IMR-90 (cell line): ENCODE measurements at regions not wholly inside any gene's neighbourhood (a gene's known extent, or its start where the extent isn't known, plus 50 kb on each side); places are given as distances from the start of the nearest gene placed in this dataset.

Source experiments
- ATAC-seq: fragments of 200-7000 bp; cut with Tn5 transposase; 2 replicates; pipeline ENCODE4 v1.9.1; 2020; ENCODE audit warnings: low read depth, mild to moderate bottlenecking, moderate library complexity
- BruUV-seq: library from RNA; stranded (reverse); fragments of 400-500 nt; replicated peaks from 2 replicates; lab custom pipeline; 2021; lab: Mats Ljungman, UMichigan
- CTCF ChIA-PET: fragments of 300-600 bp; formaldehyde crosslinking; extraction: SDS; loops from one replicate; lab custom pipeline; 2021; ENCODE audit warnings: antibody characterized with exemption; lab: Yijun Ruan, JAX
- POLR2A ChIA-PET: fragments of 300-600 bp; sonication (Branson Sonifier 250); formaldehyde crosslinking; loops from one replicate; lab custom pipeline; 2022; ENCODE audit warnings: antibody characterized with exemption; ENCODE audit not compliant: unreplicated experiment; lab: Charles Lee
- DNase-seq: peaks from one replicate; pipeline ENCODE4 v3.0.0; 2013
- H2AFZ ChIP-seq: replicated peaks from 2 replicates; pipeline ENCODE3; 2013; ENCODE audit warnings: low read length, mild to moderate bottlenecking; ENCODE audit not compliant: poor library complexity
- H2AK5ac ChIP-seq: 2 replicates; pipeline ENCODE4 v1.6.1; 2013; ENCODE audit warnings: low read depth, low read length, inconsistent platforms
- H2AK9ac ChIP-seq: replicated peaks from 2 replicates; pipeline ENCODE3; 2013; ENCODE audit warnings: mild to moderate bottlenecking, low read depth, low read length, moderate library complexity; ENCODE audit not compliant: poor library complexity
- H2BK120ac ChIP-seq: 2 replicates; pipeline ENCODE4 v1.6.1; 2013; ENCODE audit warnings: low read depth, low read length, inconsistent platforms
- H2BK15ac ChIP-seq: 3 replicates; pipeline ENCODE4 v1.6.1; 2013; ENCODE audit warnings: low read depth, low read length, inconsistent platforms
- H2BK20ac ChIP-seq: 2 replicates; pipeline ENCODE4 v1.6.1; 2013; ENCODE audit warnings: low read depth, mild to moderate bottlenecking, inconsistent platforms, low read length, moderate library complexity
- H2BK5ac ChIP-seq: 2 replicates; pipeline ENCODE4 v1.6.1; 2013; ENCODE audit warnings: mild to moderate bottlenecking, low read depth, low read length, inconsistent platforms; ENCODE audit not compliant: poor library complexity, severe bottlenecking
- H3K14ac ChIP-seq: replicated peaks from 2 replicates; pipeline ENCODE4 v1.6.1; 2013; ENCODE audit warnings: low read depth, low read length, inconsistent platforms
- H3K18ac ChIP-seq: 2 replicates; pipeline ENCODE4 v1.6.1; 2013; ENCODE audit warnings: low read depth, low read length, control low read depth
- H3K23ac ChIP-seq: 2 replicates; pipeline ENCODE4 v1.6.1; 2013; ENCODE audit warnings: low read depth, low read length, inconsistent platforms
- H3K27ac ChIP-seq: 2 replicates; pipeline ENCODE4 v1.5.1; 2013; ENCODE audit warnings: mild to moderate bottlenecking, control low read depth, low read length; ENCODE audit not compliant: insufficient read depth
- H3K27me3 ChIP-seq: 2 replicates; pipeline ENCODE4 v1.6.1; 2013; ENCODE audit warnings: low read length; ENCODE audit not compliant: control insufficient read depth, insufficient read depth
- H3K36me3 ChIP-seq: 2 replicates; pipeline ENCODE4 v1.6.1; 2013; ENCODE audit warnings: low read length, mixed read lengths; ENCODE audit not compliant: control insufficient read depth, insufficient read depth
- H3K4ac ChIP-seq: 2 replicates; pipeline ENCODE4 v1.6.1; 2013; ENCODE audit warnings: low read depth, low read length, inconsistent platforms
- H3K4me1 ChIP-seq: 2 replicates; pipeline ENCODE4 v1.6.1; 2013; ENCODE audit warnings: low read length, mixed read lengths; ENCODE audit not compliant: control insufficient read depth, insufficient read depth
- H3K4me2 ChIP-seq: 2 replicates; pipeline ENCODE4 v1.6.1; 2013; ENCODE audit warnings: low read depth, mild to moderate bottlenecking, control low read depth, low read length, moderate library complexity
- H3K4me3 ChIP-seq: 2 replicates; pipeline ENCODE4 v1.5.1; 2013; ENCODE audit warnings: low read depth, mild to moderate bottlenecking, control low read depth, low read length, moderate library complexity; ENCODE audit not compliant: insufficient read depth
- H3K56ac ChIP-seq: 2 replicates; pipeline ENCODE4 v1.6.1; 2013; ENCODE audit warnings: low read length, inconsistent platforms; ENCODE audit not compliant: insufficient read depth; ENCODE audit errors: extremely low read depth
- H3K79me1 ChIP-seq, 2 experiments: 2 replicates each; pipeline ENCODE4 v1.6.1; 2013; ENCODE audit warnings: low read length in 2 of 2, inconsistent platforms in 1 of 2, low read depth in 1 of 2
- H3K9ac ChIP-seq: 2 replicates; pipeline ENCODE4 v1.6.1; 2013; ENCODE audit warnings: low read depth, low read length, control low read depth
- H3K9me1 ChIP-seq: 2 replicates; pipeline ENCODE4 v1.6.1; 2013; ENCODE audit warnings: low read length, inconsistent platforms; ENCODE audit not compliant: insufficient read depth
- H3K9me3 ChIP-seq: 2 replicates; pipeline ENCODE4 v1.6.1; 2013; ENCODE audit warnings: low read length; ENCODE audit not compliant: control insufficient read depth, insufficient read depth
- H4K20me1 ChIP-seq: 2 replicates; pipeline ENCODE4 v1.6.1; 2013; ENCODE audit warnings: low read length, inconsistent platforms; ENCODE audit not compliant: insufficient read depth
- H4K5ac ChIP-seq: 2 replicates; pipeline ENCODE4 v1.6.1; 2013; ENCODE audit warnings: mild to moderate bottlenecking, low read depth, low read length, control low read depth
- H4K8ac ChIP-seq, 2 experiments: 2 replicates each; pipeline ENCODE4 v1.6.1; 2013; ENCODE audit warnings: low read depth in 2 of 2, low read length in 2 of 2, control low read depth in 1 of 2, inconsistent platforms in 1 of 2
- H4K91ac ChIP-seq: 2 replicates; pipeline ENCODE4 v1.6.1; 2013; ENCODE audit warnings: low read depth, low read length, inconsistent platforms; ENCODE audit not compliant: insufficient read depth
- BHLHE40 ChIP-seq: fragments of 150-350 bp; IDR thresholded peaks from 2 replicates; pipeline ENCODE4 v1.6.1; 2016; ENCODE audit warnings: mild to moderate bottlenecking, low read depth, low read length
- CEBPB ChIP-seq: IDR thresholded peaks from 2 replicates; pipeline ENCODE4 v1.6.1; 2012; ENCODE audit warnings: low read depth, low read length, improper control_type of control experiment
- CHD1 ChIP-seq: IDR thresholded peaks from 2 replicates; pipeline ENCODE4 v1.6.1; 2012; ENCODE audit warnings: low read depth, low read length, improper control_type of control experiment
- CTCF ChIP-seq: conservative IDR thresholded peaks from 2 replicates; pipeline ENCODE4 v1.5.1; 2012; ENCODE audit warnings: mild to moderate bottlenecking, low read depth, low read length, improper control_type of control experiment
- ELK1 ChIP-seq: fragments of 150-350 bp; IDR thresholded peaks from 2 replicates; pipeline ENCODE4 v1.6.1; 2016; ENCODE audit warnings: low read depth, mild to moderate bottlenecking, low read length, moderate library complexity, borderline replicate concordance
- FOS ChIP-seq: fragments of 150-350 bp; IDR thresholded peaks from 2 replicates; pipeline ENCODE4 v1.6.1; 2016; ENCODE audit warnings: low read depth, low read length
- MAFK ChIP-seq: IDR thresholded peaks from 2 replicates; pipeline ENCODE4 v1.6.1; 2012; ENCODE audit warnings: low read depth, low read length, improper control_type of control experiment
- MAZ ChIP-seq: IDR thresholded peaks from 2 replicates; pipeline ENCODE4 v1.6.1; 2012; ENCODE audit warnings: low read depth, mild to moderate bottlenecking, low read length, improper control_type of control experiment, moderate library complexity, borderline replicate concordance
- MXI1 ChIP-seq: IDR thresholded peaks from 2 replicates; pipeline ENCODE4 v1.6.1; 2012; ENCODE audit warnings: low read depth, mild to moderate bottlenecking, low read length, moderate library complexity, borderline replicate concordance
- NFE2L2 ChIP-seq: fragments of 150-350 bp; IDR thresholded peaks from 2 replicates; pipeline ENCODE4 v1.6.1; 2016; ENCODE audit warnings: low read depth, mild to moderate bottlenecking, low read length
- POLR2A ChIP-seq: IDR thresholded peaks from 2 replicates; pipeline ENCODE4 v1.6.1; 2012; ENCODE audit warnings: mild to moderate bottlenecking, low read depth, low read length
- RAD21 ChIP-seq: IDR thresholded peaks from 2 replicates; pipeline ENCODE4 v1.6.1; 2012; ENCODE audit warnings: low read length, improper control_type of control experiment
- RCOR1 ChIP-seq: IDR thresholded peaks from 2 replicates; pipeline ENCODE4 v1.6.1; 2012; ENCODE audit warnings: mild to moderate bottlenecking, low read length, improper control_type of control experiment; ENCODE audit not compliant: insufficient replicate concordance
- RFX5 ChIP-seq: IDR thresholded peaks from 2 replicates; pipeline ENCODE4 v1.8.0; 2012; ENCODE audit warnings: low read depth, mild to moderate bottlenecking, low read length, moderate library complexity
- SMC3 ChIP-seq: fragments of 150-350 bp; IDR thresholded peaks from 2 replicates; pipeline ENCODE4 v1.6.1; 2016; ENCODE audit warnings: low read depth, mild to moderate bottlenecking, antibody characterized with exemption, low read length, moderate library complexity
- USF2 ChIP-seq: fragments of 150-350 bp; IDR thresholded peaks from 2 replicates; pipeline ENCODE4 v1.6.1; 2017; ENCODE audit warnings: mild to moderate bottlenecking, antibody characterized with exemption, low read length, low read depth
- WGBS, 2 experiments: methylation state at CpG; one replicate each; pipeline versions ENCODE4 v1.1.5 to v1.1.7; 2013; ENCODE audit warnings: missing lambda C conversion rate in 2 of 2; ENCODE audit not compliant: insufficient read length in 1 of 2; ENCODE audit errors: extremely low coverage in 2 of 2; 5-methylcytosine and 5-hydroxymethylcytosine counted together
- dilution Hi-C: fragments of 300-500 bp; cut with HindIII; formaldehyde crosslinking; loops from one replicate; pipeline ENCODE4 v1.14.3; 2018; ENCODE audit warnings: low sequenced_read_pairs; ENCODE audit not compliant: unreplicated experiment
- in situ Hi-C: fragments of 300-500 bp; cut with MboI; formaldehyde crosslinking; loops from 3 replicates; pipeline ENCODE4 v1.14.3; 2019; ENCODE audit warnings: low sequenced_read_pairs, inconsistent platforms, mixed read lengths
- intact Hi-C: fragments of 100-400 bp; cut with micrococcal nuclease; formaldehyde crosslinking; loops from 2 replicates; pipeline ENCODE4 v1.10.0; 2022

- ATAC-seq: no peak
- no peak overlapping the region for H3K27ac ChIP-seq
- no TSS peak for BruUV-seq
- no peak overlapping the region for H2AK5ac ChIP-seq
- dilution Hi-C loops (no loop called here), intact Hi-C loops (no loop called here), in situ Hi-C loops (no loop called here)
- WGBS, 2 experiments: no CpG with 5 or more reads among the region's 1 CpG
- H3K36me3 ChIP-seq: no peaks in the 10 kb centered on the region
- H4K5ac ChIP-seq: no peak overlapping the region
- no peak overlapping the region for H3K4ac ChIP-seq
- H3K9me3 ChIP-seq: peaks cover 4% of the 10 kb centered on the region; the same call in 1 of the 2 replicates
- H3K18ac ChIP-seq: no peak overlapping the region
- ChIA-PET CTCF (interaction anchor here (0.6 kb wide), 1 partner anchor 68 kb away, joined by 3 read pairs; no protein-coding TSS in a partner anchor), POLR2A (no interaction called here)
- TF ChIP-seq USF2: no peak
- TF ChIP-seq FOS: no peak
- TF ChIP-seq CTCF: no peak
- no peak for TF ChIP-seq CEBPB
- no peak for TF ChIP-seq CHD1
- no peak for TF ChIP-seq RFX5
- no peak for TF ChIP-seq MXI1
- no peak for TF ChIP-seq ELK1
- no peak for TF ChIP-seq RCOR1
- no peak for TF ChIP-seq MAZ
- no peak for TF ChIP-seq BHLHE40
- TF ChIP-seq RAD21: no peak
- no peak for TF ChIP-seq SMC3
- no peak for TF ChIP-seq NFE2L2
- no peak for TF ChIP-seq MAFK
- TF ChIP-seq POLR2A: no peak
- no peak overlapping the region for H2BK5ac ChIP-seq
- DNase-seq: no peak
- H2AK9ac ChIP-seq: no peak overlapping the region
- H3K4me1 ChIP-seq: peaks cover 5% of the 10 kb centered on the region; the same call in 1 of the 2 replicates
- H2BK120ac ChIP-seq: no peak overlapping the region
- H3K14ac ChIP-seq: no peak overlapping the region
- no peaks in the 10 kb centered on the region for H3K79me1 ChIP-seq
- H3K9ac ChIP-seq: no peak overlapping the region
- H4K20me1 ChIP-seq: no peaks in the 10 kb centered on the region
- no peak overlapping the region for H3K4me3 ChIP-seq
- H4K8ac ChIP-seq: no peak overlapping the region
- H3K56ac ChIP-seq: no peak overlapping the region
- no peak overlapping the region for H4K91ac ChIP-seq
- no peaks in the 10 kb centered on the region for H3K27me3 ChIP-seq
- no peak overlapping the region for H2AFZ ChIP-seq
- H3K23ac ChIP-seq: no peak overlapping the region
- no peak overlapping the region for H3K4me2 ChIP-seq
- H2BK20ac ChIP-seq: no peak overlapping the region
- no peaks in the 10 kb centered on the region for H3K9me1 ChIP-seq
- H2BK15ac ChIP-seq: no peak overlapping the region
These were observed 70.9 kb upstream of the RAPGEF4 start for GRCh38 chr2:172664766-172665165.
